Mucosa of stomach (tissue), 1 donor: ENCODE measurements at regions not wholly inside any gene's neighbourhood (a gene's known extent, or its start where the extent isn't known, plus 50 kb on each side); places are given as distances from the start of the nearest gene placed in this dataset.

Source experiments
- H3K27me3 ChIP-seq: one replicate; pipeline ENCODE4 v1.7.0; 2013; ENCODE audit warnings: mild to moderate bottlenecking, low read length; ENCODE audit not compliant: control insufficient read depth, insufficient read depth
- H3K36me3 ChIP-seq: one replicate; pipeline ENCODE4 v1.7.0; 2013; ENCODE audit warnings: low read length; ENCODE audit not compliant: control insufficient read depth, insufficient read depth
- H3K4me1 ChIP-seq: one replicate; pipeline ENCODE4 v1.7.0; 2013; ENCODE audit warnings: mild to moderate bottlenecking, low read length; ENCODE audit not compliant: control insufficient read depth, insufficient read depth
- H3K4me3 ChIP-seq: one replicate; pipeline ENCODE4 v1.7.0; 2013; ENCODE audit warnings: low read length
- H3K9ac ChIP-seq: one replicate; pipeline ENCODE4 v1.7.0; 2013; ENCODE audit warnings: mild to moderate bottlenecking, low read length, moderate library complexity
- H3K9me3 ChIP-seq: one replicate; pipeline ENCODE4 v1.7.0; 2013; ENCODE audit warnings: mild to moderate bottlenecking, low read length, moderate library complexity; ENCODE audit not compliant: control insufficient read depth
- donor health status: Pancreatic carcinoma.

DNA sequence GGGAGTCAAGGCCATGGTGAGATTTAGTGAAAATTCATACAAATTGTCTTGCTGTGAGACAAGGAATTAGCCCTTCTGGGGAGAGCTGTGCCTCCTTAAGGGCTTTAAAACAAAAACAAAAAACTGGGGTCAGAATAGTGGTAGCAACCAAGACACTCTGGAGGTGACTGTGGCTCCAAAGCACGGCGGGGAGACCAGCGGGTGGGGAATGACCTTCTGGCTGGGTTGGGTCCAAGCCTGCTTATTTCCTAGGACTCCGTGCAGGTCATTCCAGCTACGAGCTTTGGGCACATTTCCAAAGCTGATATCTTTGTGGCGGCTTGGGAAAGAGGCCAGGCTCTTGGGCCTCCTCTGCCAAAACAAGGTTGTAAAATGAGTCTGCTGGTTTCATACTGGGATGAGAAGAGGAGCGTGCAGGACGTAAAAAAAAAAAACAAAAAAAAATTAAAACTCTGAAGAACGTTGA lies 348.3 kb downstream of the UQCRFS1 start:
- Histone ChIP-seq H3K27me3 (no peaks in the 10 kb centered on the region), H3K9ac (no peak overlapping the region), H3K36me3 (no peaks in the 10 kb centered on the region), H3K9me3 (no peaks in the 10 kb centered on the region), H3K4me1 (no peaks in the 10 kb centered on the region), H3K4me3 (no peak overlapping the region)

DNA sequence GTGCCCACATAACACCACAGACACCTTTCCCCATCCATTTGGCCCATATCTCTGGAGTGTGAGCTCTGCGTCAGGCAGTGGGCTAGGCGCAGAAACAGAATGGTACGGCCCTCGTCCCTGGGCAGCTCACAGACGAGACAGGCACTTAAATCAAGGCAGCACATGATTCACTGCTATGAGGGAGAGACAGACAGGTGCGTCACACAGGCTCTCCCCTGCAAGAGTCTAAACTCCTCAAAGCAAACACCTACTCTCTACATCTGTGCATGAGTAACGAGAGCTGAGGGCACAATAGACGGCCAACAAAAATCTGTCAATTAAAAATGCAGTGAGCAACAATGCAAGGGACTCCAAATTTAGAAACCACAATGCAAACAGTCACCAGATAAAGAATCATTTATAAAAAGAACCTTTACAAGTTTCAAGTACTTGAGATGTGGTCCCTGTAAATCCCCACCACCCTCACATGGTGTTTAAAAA lies 348.9 kb downstream of the UQCRFS1 start:
- no peak overlapping the region for H3K4me3 ChIP-seq
- no peak overlapping the region for H3K9ac ChIP-seq
- H3K36me3 ChIP-seq = no peaks in the 10 kb centered on the region
- no peaks in the 10 kb centered on the region for H3K4me1 ChIP-seq
- no peaks in the 10 kb centered on the region for H3K27me3 ChIP-seq
- H3K9me3 ChIP-seq = no peaks in the 10 kb centered on the region

DNA sequence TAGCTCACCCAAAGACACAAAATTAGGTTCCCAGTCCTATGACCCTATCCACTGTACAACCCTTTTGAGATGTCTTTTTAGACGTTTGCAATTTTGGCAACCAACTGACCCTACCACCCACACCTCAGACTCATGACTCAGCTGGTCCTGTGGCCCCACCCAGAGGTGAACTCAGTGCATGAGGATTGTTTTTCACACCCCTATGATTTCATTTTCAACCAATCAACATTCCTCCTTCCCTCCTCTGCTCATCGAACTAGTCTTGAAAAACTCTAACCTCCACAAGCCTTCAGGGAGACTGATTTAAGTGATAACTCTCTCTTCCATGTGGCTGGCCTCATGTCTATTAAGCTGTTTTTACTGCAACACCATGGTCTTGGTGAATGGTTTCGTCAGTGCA lies 350.7 kb downstream of the UQCRFS1 start:
- Histone ChIP-seq H3K27me3 (no peaks in the 10 kb centered on the region), H3K4me1 (no peaks in the 10 kb centered on the region), H3K4me3 (no peak overlapping the region), H3K9me3 (no peaks in the 10 kb centered on the region), H3K36me3 (no peaks in the 10 kb centered on the region), H3K9ac (no peak overlapping the region)

DNA sequence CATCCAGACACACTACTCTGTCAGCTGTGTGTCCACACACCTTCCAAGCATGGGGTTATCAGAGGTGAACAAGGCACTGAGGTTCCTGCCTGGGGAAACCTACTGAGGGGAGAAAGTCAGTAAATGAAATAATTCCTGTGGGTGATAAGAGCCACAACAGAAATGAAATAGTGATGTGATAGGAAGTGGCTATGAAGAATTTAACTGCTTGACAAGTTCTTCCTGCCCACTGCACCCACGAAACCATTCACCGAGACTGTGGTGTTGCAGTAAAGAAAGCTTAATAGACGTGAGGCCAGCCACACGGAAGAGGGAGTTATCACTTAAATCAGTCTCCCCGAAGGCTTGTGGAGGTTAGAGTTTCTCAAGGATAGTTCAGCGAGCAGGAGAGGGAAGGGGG lies 353.1 kb downstream of the UQCRFS1 start:
- Histone ChIP-seq H3K9me3 (no peaks in the 10 kb centered on the region), H3K4me1 (no peaks in the 10 kb centered on the region), H3K36me3 (no peaks in the 10 kb centered on the region), H3K9ac (no peak overlapping the region), H3K27me3 (no peaks in the 10 kb centered on the region), H3K4me3 (no peak overlapping the region)

DNA sequence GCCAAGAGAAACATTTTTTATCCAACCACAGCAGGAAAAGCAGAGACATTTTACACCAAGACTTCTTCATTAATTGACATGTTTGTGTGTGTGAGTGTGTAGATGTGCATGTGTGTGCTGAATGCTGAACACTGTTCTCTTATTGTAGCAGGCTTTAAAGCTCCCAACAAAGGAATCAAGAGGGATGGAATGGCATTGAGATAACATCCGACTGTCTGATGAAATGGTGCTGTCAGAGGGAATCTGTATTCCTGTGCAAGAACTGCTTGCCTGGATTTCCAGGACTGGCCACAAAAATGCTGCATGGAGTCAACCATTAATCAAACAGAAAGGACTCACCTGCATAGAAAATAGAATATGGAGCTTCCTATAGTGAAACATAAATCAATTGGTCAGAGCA lies 354.0 kb downstream of the UQCRFS1 start:
- Histone ChIP-seq H3K9ac (no peak overlapping the region), H3K9me3 (no peaks in the 10 kb centered on the region), H3K36me3 (no peaks in the 10 kb centered on the region), H3K4me1 (no peaks in the 10 kb centered on the region), H3K4me3 (no peak overlapping the region), H3K27me3 (no peaks in the 10 kb centered on the region)

DNA sequence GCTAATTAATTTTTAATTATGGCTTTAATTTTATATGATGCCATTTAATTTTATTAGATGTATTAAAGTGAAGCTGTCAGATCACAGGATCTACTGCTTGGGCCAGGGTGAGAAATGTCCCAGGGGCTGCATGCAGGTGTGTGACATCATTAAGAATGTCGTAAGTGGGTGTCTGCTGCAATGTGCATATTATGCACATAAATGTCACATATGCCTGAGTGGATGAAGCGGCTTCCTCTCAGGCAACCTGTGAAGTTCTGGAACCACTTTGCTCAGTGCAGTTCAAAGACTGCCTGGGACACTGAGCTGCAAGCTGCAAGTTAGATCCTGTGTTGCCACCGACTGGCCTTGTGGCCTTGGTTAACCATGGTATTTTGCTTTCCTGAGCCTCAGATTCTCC lies 355.0 kb downstream of the UQCRFS1 start:
- Histone ChIP-seq H3K4me1 (no peaks in the 10 kb centered on the region), H3K9me3 (no peaks in the 10 kb centered on the region), H3K27me3 (no peaks in the 10 kb centered on the region), H3K4me3 (no peak overlapping the region), H3K9ac (no peak overlapping the region), H3K36me3 (no peaks in the 10 kb centered on the region)

DNA sequence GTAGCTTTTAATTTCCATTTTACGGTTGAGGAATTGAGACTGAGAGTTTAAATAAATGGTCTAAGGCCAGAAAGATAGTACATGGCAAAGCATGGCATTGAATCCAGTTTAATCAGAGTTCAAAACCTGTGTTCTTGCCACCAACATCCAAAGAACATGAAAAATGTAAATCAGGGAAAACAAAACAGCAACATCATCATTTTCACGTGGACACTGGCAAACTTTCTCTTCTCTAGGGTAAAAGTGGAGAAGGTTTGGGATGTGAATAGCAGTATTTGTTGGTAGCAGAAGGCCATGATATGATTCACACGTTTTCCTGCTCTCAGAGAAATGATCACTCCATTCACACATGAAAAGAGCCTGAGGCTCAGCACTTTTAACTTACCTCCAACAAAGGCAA lies 357.7 kb downstream of the UQCRFS1 start:
- Histone ChIP-seq H3K27me3 (no peaks in the 10 kb centered on the region), H3K9ac (no peak overlapping the region), H3K36me3 (no peaks in the 10 kb centered on the region), H3K4me1 (no peaks in the 10 kb centered on the region), H3K9me3 (no peaks in the 10 kb centered on the region), H3K4me3 (no peak overlapping the region)

DNA sequence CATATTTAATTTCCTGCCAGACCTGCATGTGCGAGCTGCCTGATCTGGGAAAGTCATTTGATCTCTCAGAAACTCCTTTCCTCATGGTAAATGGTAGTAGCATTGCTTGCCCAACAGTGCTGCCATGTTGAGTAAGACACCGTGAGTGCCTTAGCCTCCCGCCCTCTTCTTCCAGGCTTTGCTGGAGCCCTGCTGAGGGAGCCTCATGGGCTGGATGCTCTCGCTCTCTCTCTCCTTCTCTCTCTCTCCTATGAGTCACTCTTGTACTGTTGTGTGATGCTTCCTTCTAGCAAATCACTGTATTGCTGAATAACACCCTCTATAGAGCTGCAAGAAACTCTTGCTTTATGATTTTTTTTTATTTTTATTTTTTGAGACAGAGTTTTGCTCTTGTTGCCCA lies 365.5 kb downstream of the UQCRFS1 start:
- Histone ChIP-seq H3K27me3 (no peaks in the 10 kb centered on the region), H3K9me3 (no peaks in the 10 kb centered on the region), H3K4me1 (no peaks in the 10 kb centered on the region), H3K4me3 (no peak overlapping the region), H3K9ac (no peak overlapping the region), H3K36me3 (no peaks in the 10 kb centered on the region)

DNA sequence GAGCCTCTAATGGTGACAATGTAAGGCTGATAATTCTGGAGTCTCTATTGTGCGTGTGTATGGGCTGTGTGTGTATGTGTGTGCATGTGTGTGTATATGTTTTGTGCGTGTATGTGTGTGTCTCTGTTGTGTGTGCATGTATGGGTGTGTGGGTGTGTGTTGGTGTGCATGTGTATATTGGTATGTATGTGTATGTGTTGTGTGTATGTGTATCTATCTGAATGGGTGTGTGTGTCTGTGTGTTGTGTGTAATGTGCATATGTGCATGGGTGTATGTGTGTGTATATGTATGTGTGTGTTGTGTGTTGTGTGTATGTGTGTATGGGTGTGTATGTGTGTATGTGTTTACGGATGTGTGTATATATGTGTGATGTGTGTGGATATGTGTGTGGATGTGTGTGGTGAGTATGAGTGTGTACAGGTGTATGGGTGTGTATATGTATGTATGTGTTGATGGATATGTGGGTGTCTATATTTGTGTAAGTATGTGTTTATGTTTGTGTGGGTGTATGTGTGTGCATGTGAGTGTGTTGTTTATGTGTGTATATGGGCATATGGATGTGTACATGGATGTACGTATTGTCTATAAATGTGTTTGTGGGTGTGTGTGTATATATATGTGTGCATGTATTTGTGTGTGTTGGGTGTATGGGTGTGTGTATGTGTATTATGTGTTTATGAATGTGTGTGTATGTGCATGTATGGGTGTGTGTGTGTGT lies 366.7 kb downstream of the UQCRFS1 start:
- H3K36me3 ChIP-seq = no peaks in the 10 kb centered on the region
- no peaks in the 10 kb centered on the region for H3K27me3 ChIP-seq
- no peak overlapping the region for H3K4me3 ChIP-seq
- no peaks in the 10 kb centered on the region for H3K9me3 ChIP-seq
- H3K9ac ChIP-seq = no peak overlapping the region
- no peaks in the 10 kb centered on the region for H3K4me1 ChIP-seq

DNA sequence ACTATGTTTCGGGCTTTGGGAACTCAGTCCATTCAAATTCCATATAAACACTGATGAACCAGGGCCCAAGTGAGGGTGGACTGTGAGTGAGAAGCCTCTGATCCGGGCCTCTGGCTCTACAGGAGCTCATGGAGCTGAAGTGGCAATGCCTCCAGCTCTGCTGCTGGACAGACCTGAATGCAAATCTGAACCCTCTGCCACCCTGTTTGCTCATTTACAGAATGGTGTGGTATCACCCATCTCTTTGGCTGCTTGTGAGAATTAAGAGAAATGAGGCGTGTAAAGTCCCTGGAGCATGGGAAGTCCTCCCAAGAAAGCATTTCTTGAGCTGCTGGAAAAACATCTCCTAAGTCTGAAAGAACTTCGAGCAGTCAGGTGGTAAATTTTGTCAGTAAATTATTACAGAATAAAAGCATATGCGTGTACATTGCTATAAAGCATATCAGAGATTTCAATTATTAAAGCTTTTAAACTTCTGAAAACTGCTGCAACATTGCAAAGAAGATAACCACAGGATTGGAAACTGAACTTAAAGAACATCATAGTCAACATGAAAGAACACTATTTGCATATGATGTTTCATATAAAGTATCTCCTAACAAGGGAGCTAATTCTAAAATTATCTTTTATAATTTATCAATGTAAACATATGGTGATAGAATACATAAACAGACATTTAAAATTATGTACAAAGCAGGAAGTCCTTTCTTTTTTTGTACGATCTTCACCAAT lies 369.0 kb downstream of the UQCRFS1 start:
- Histone ChIP-seq H3K36me3 (no peaks in the 10 kb centered on the region), H3K9ac (no peak overlapping the region), H3K9me3 (no peaks in the 10 kb centered on the region), H3K4me1 (no peaks in the 10 kb centered on the region), H3K27me3 (no peaks in the 10 kb centered on the region), H3K4me3 (no peak overlapping the region)

DNA sequence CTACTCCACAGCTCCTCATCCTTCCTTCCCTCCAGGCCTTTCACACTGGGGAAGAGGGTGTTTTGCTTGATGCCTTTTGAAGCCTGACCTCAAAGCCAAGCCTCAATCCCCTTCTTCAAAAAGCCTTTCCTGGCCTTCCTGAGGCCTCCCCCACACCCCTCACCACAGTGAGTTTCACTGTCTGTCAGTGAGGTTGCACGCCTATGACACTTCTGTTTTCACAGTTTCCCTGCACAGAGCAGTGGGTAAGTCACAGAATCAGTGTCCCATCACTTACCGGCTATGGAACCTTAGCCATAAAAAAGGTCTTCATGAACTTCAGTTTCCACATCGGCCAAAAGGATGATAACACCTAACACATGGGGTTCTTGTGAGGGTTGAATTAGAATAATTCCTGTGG lies 371.4 kb downstream of the UQCRFS1 start:
- H3K4me3 ChIP-seq = no peak overlapping the region
- H3K9ac ChIP-seq = no peak overlapping the region
- H3K27me3 ChIP-seq = no peaks in the 10 kb centered on the region
- no peaks in the 10 kb centered on the region for H3K4me1 ChIP-seq
- no peaks in the 10 kb centered on the region for H3K9me3 ChIP-seq
- H3K36me3 ChIP-seq = no peaks in the 10 kb centered on the region

DNA sequence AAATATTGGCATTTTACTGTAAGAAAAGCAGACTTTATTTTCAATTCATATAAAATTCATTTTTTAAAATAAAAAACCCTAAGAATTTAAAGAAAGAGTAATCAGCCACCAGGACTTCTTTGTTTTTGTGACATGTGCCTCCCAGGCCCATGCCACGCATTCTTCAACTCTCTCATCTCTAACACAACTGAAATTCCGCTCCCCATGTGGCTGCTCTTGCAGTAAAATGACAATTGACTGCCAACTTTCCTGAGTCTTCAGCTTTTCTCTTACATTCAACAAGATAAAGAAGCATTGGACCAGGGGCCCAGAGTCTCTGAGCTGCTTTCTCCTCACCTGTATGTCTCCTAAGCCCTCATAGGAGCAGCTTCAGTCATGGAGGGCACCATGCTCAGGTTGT lies 372.1 kb downstream of the UQCRFS1 start:
- no peaks in the 10 kb centered on the region for H3K36me3 ChIP-seq
- no peak overlapping the region for H3K4me3 ChIP-seq
- no peaks in the 10 kb centered on the region for H3K9me3 ChIP-seq
- H3K4me1 ChIP-seq = no peaks in the 10 kb centered on the region
- H3K9ac ChIP-seq = no peak overlapping the region
- no peaks in the 10 kb centered on the region for H3K27me3 ChIP-seq
